Cerebellar nuclear complex (tissue), 1 donor: ENCODE measurements at regions not wholly inside any gene's neighbourhood (a gene's known extent, or its start where the extent isn't known, plus 50 kb on each side); places are given as distances from the start of the nearest gene placed in this dataset.

Experiments
- DNase-seq, 2 experiments: peaks; one replicate each; lab custom pipeline; 2025; lab: John Stamatoyannopoulos, UW

DNA sequence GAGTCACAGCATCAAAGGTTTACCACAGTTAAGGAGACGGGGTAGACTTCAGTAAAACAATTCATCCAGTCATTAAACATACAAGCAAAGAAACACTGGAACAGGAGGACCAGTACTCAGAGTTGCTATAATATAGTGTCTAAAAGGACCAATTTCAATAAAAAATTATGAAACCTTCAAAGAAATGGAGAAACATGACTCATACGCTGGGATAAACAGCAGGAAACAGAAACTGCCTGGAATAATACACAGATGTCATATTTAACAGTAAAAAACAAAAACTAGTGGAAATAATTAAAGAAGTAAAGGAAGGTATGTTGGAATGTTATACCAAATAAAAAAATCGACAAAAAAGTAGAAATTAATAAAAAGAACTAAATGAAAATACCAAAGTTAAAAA, 1075.9 kb downstream of the NR2F1-AS1 start:
- DNase-seq: no peak

GRCh38 chr5:92504346-92504745, 1076.7 kb downstream of the NR2F1-AS1 start:
- DNase-seq: no peak

GRCh38 chr5:92500752-92501151, 1080.3 kb downstream of the NR2F1-AS1 start:
- no peak for DNase-seq

- DNase-seq: no peak
Measured at GRCh38 chr5:92496545-92496944, 1084.5 kb downstream of the NR2F1-AS1 start.

GRCh38 chr5:92494508-92494907, 1086.5 kb downstream of the NR2F1-AS1 start:
- DNase-seq: no peak

- no peak for DNase-seq
Measured at GRCh38 chr5:92492908-92493307, 1088.1 kb downstream of the NR2F1-AS1 start.

- no peak for DNase-seq
Measured at GRCh38 chr5:92484484-92484883, 1096.5 kb downstream of the NR2F1-AS1 start.

- DNase-seq: no peak
Measured at GRCh38 chr5:92472981-92473566, 1090.0 kb upstream of the ARRDC3 start.

- no peak for DNase-seq
Measured at GRCh38 chr5:92471861-92472260, 1088.7 kb upstream of the ARRDC3 start.

DNA sequence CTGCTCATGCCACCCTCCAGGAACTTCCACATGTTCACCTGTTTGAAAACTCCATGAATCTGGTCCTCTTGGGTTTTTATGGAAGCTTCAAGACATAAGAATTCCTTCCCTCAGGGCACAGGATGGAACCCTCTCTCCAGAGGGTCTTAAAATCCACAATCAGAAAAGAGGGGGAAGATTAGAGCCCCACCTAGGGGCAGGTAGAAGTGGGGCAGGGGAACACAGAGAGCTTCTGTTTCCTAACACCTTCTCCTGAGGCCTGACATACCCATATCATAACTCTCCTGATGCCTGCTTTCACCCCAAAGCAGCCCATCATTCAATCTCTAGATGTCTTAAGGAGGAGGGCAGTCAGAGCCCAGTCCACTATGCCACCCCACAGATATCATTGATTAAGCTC, 1087.7 kb upstream of the ARRDC3 start:
- no peak for DNase-seq

GRCh38 chr5:92468295-92468694, 1085.2 kb upstream of the ARRDC3 start:
- no peak for DNase-seq

DNA sequence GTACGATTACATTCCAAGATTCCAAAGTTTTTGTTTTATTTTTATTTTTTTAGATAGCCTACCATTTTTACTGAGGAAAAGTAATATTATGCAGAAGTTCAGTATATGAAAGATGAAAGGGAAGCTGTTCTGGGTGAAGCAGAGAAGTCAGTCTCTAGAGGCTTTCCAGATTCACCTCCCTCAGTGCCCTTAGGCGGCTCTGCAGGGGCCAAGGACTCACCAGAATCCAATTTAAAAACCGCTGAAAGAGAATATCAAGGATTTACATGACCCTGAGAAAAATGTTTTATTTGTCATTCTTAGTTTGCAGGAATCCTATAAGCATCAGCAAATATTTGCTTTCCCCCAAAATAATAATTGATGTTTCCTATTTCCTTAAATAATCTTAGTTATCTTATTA, 1084.6 kb upstream of the ARRDC3 start:
- DNase-seq: no peak

DNA sequence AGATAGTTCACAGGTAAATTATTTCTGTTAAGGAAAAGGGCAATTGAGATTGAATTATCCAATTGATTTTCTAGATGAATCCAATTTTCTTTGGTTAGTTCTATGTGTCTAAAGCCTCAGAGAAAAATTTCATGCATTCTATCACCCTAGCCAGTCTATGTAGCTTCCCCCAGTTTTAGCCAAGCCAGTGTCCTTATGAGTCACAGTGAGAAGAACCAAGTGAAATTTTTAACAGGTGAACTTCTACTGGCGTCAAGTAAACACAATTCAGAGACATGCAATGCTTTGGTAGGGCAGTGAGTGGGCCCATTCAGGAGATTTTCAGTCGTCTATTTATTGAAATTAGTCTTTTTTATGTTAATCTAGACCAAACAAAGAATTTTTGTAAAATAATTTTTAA, 1077.4 kb upstream of the ARRDC3 start:
- no peak for DNase-seq

DNA sequence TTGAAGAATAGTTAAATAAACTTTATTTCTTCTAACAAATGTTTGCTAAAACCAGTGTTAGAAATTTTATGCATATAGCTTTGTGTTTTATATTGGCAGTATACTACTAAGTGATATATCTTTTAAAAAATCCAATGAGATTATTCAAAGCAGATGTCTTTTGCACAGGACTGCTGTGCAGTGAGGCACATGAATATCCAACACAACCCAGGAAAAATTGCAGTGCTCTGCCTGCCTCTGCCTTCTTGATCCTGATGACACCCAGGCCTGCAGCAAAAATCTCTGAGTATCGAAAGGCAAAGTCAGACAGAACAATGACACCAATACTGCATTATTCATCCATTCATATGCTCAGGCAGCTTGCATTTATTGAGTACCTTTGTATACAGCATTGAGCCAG, 1076.5 kb upstream of the ARRDC3 start:
- no peak for DNase-seq

- DNase-seq: no peak
Measured at GRCh38 chr5:92455011-92455410, 1071.9 kb upstream of the ARRDC3 start.

- DNase-seq: no peak
Measured at GRCh38 chr5:92444888-92445287, 1061.8 kb upstream of the ARRDC3 start.

DNA sequence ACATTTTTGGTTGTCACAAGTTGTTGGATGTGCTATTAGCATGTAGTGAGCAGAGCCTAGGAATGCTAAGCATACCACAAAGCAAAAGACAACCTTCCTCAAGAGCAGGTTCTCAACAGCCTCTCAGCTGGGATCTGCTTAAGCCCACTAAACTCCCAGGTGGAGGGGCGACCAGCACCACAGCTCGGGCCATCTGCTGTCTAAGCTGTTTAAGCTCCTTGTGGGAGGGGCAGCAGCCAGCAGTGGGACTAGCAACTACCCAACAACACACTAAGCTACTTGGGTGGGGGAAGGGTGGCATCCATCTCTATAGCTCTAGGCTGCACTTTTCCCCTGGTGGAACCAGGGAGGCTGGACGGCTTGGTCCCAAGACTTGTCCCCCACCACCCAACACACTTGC, 1052.7 kb upstream of the ARRDC3 start:
- no peak for DNase-seq

- no peak for DNase-seq
Measured at GRCh38 chr5:92429646-92430045, 1046.5 kb upstream of the ARRDC3 start.

DNA sequence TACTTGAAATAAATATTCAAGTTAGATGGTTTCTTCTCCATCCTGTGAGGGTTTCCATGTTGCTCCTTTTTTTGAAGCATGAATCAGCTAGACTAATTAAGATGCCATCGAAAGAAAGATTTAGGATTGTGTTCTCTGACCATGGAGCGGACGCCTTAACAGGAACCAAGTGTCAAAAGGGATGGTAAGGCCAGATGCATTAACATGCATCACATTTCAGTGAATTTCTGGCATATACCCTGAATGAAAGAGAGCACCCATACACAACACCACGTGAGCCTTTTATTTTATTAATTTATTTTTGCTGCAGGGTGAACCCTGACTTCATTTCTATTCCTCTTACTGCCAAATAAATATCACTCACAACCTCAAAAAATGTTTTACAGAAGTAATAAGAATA, 1045.3 kb upstream of the ARRDC3 start:
- no peak for DNase-seq

DNA sequence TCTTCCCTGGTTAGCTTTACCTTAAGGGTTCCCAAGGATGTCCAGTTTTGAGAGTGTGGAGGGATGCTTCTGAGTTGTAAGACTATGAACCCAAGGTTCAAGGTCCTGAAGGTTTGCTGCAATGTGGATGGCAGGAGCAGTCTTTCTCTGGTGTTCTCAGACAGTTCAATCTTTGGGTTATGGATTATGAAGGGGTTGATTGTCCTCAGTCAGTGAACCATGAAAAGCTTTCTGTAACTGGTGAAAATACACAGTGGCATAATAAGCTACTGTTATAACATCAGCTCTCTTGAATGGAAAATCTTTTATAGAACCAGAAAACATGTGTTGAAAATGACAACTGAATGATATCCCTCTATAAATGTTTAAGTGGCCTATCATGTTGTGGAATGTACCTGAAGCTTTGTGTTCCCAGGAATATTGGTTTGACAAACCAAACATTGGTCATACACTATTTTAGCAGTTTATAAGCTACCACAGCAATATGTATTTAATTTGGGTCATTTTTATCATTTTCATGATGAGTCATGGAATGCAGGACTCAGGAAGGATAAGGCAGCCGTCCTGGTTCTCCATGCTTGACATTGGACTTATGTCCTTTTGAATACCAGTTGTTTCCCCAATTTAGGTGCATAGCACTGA, 1041.8 kb upstream of the ARRDC3 start:
- DNase-seq: no peak

DNA sequence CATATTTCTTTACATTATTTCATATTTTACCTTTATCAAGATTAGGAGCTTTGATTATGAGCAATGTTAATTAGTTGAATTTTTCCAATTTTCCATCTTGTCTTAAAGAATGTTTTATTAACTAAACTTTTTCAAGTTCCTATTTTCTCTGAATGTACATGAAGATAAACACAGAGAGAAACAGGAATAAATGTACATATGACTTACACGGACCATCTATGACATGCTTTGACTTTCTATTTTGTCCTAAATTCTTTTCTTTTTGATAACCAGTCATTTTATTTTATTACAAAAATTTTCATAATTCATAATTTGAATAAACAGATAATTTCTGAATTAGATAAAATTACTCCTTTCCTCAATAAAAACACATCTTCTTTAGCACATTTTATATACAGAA, 1038.8 kb upstream of the ARRDC3 start:
- DNase-seq: no peak

- DNase-seq: no peak
Measured at GRCh38 chr5:92421196-92421595, 1038.1 kb upstream of the ARRDC3 start.

DNA sequence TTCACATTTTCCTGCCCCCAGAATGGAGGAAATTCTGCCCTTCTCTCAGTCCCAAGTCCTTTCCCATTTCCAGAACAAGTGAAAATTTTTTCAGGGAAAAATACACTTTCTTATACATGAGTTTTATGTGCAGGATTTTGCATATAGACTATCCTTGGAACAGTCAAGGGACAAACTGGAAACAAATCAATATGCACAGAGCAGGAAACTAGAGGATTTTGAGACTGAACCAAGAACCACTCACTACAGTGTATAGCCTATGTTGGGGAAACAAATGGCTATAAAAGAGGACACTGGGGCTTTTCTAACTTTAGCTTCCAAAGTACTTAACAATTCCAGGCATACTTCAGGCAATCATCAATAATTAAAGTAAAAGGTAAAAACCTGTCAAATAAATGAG, 1036.1 kb upstream of the ARRDC3 start:
- DNase-seq: no peak

- no peak for DNase-seq
Measured at GRCh38 chr5:92418341-92418740, 1035.2 kb upstream of the ARRDC3 start.
